ENCODE measurements at regions not wholly inside any gene's neighbourhood (a gene's known extent, or its start where the extent isn't known, plus 50 kb on each side); places are given as distances from the start of the nearest gene placed in this dataset.

DNA sequence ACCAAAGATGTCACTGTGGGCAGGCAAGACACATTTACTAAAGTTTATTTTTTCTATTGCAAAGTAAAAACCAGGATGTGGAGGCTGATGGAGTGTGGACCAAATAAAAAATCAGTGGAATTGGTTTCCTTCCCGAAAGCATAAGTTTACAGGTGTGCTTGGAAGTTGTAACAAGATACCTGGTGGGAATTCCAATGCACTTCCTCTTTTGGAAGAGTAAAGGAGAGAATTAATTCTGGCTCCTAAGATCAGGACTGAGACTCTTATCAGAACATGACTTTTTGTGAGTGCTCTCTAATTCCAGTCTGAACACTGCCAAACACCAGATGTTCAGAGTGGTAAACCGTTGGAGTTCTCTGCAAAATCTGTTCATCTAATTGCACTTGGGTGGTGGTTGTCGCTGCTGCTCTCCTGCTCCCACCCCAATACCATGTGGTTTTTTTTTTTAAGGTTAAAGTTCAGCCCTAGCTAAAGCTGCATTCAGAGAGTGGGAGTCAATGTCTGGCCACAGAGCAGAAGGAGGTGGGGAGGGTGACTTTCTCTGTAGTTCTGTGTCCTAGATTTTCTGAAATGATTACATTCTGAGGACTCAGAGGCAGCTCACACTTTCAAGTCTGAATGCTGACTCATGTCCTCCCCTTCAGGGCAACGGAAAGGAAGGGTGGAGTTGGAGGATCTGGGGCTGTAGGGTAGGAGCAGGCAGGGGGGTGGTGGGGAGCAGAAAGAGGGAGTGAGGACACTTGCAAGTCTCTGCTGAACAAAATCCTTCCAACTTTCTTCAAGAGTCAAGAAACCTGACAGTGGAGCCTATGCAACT is 275.8 kb upstream of the PRDM1 start:
- Histone ChIP-seq H3K4me3 (ENCODE audit: low read depth, low read length) (no peak overlapping the region), H3K36me3 (ENCODE audit: control insufficient read depth, insufficient read depth, low read length) (no peaks in the 10 kb centered on the region), H3K27me3 (ENCODE audit: control insufficient read depth, insufficient read depth, low read length) (no peaks in the 10 kb centered on the region), H3K4me1 (ENCODE audit: control insufficient read depth, insufficient read depth, low read length) (peaks cover 12% of the 10 kb centered on the region), H3K9ac (ENCODE audit: low read length) (no peak overlapping the region), H3K9me3 (ENCODE audit: control insufficient read depth, insufficient read depth, low read depth, low read length) (no peaks in the 10 kb centered on the region), H3K27ac (ENCODE audit: low read depth, low read length) (no peak overlapping the region)

DNA sequence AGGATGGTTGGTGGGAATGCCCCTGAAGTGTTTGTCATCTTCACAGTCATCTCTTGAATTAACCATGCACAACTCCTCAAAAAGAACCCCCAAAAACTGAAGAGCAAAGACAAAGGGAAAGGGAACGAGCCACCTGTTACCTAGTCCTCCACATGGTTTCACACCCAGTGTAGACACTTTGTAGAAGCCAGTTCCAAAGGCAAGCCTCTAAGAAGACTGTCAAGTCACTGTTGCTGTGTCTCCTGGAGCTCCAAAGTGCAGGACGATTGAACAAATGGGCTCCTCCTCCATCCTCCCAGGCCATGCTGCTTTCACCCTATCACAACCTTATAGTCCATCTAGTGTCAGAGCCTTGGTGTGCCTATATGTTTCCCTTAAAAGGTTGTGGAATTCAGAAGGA is 277.6 kb upstream of the PRDM1 start:
- no peak overlapping the region for H3K4me3 ChIP-seq (ENCODE audit: low read depth, low read length)
- no peaks in the 10 kb centered on the region for H3K9me3 ChIP-seq (ENCODE audit: control insufficient read depth, insufficient read depth, low read depth, low read length)
- H3K36me3 ChIP-seq (ENCODE audit: control insufficient read depth, insufficient read depth, low read length), result no peaks in the 10 kb centered on the region
- H3K9ac ChIP-seq (ENCODE audit: low read length), result no peak overlapping the region
- H3K27ac ChIP-seq (ENCODE audit: low read depth, low read length), result no peak overlapping the region
- peaks cover 12% of the 10 kb centered on the region for H3K4me1 ChIP-seq (ENCODE audit: control insufficient read depth, insufficient read depth, low read length)
- H3K27me3 ChIP-seq (ENCODE audit: control insufficient read depth, insufficient read depth, low read length), result no peaks in the 10 kb centered on the region

DNA sequence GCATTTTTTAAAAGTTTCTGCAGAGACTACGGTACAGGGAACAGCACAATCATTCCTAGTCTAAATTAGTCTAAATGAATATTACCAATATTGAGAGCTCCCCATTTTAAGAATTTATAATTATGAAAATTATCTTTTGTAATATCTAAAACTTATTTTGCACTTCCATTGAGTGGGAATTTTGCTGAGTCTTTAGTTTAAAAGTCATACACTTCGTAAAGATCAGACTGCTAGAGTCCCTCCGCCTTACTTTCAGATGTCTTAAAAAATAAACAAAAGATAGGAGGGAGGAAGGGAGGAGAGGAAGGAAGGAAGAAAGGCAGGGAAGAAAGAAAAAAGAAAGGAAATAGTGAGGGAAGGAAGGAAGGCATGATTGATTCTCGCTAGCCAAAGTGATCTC is 278.2 kb upstream of the PRDM1 start:
- Histone ChIP-seq H3K4me1 (ENCODE audit: control insufficient read depth, insufficient read depth, low read length) (peaks cover 12% of the 10 kb centered on the region), H3K9ac (ENCODE audit: low read length) (no peak overlapping the region), H3K27me3 (ENCODE audit: control insufficient read depth, insufficient read depth, low read length) (no peaks in the 10 kb centered on the region), H3K36me3 (ENCODE audit: control insufficient read depth, insufficient read depth, low read length) (no peaks in the 10 kb centered on the region), H3K4me3 (ENCODE audit: low read depth, low read length) (no peak overlapping the region), H3K9me3 (ENCODE audit: control insufficient read depth, insufficient read depth, low read depth, low read length) (no peaks in the 10 kb centered on the region), H3K27ac (ENCODE audit: low read depth, low read length) (no peak overlapping the region)

DNA sequence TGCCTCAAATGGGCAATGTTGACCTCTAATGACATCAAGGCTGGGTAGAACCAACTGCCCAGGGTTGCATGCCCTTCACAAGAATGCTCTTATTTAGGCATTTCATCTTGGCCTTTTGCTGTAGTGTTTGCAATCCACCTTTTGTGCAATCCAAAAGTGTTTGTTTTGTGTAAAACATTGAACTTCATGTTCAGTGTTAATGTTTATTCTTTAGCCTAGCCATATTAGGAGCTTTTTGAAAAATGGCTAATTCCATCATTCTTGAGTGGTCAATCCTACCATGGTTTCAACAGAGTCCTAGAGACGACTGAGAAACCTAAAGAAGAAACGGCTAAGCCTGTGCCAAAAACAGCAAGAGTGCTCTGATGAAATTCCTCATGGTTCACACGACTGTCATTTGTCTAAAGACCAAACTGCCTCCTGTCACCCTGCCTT is 279.6 kb upstream of the PRDM1 start:
- no peaks in the 10 kb centered on the region for H3K36me3 ChIP-seq (ENCODE audit: control insufficient read depth, insufficient read depth, low read length)
- no peak overlapping the region for H3K4me3 ChIP-seq (ENCODE audit: low read depth, low read length)
- no peaks in the 10 kb centered on the region for H3K27me3 ChIP-seq (ENCODE audit: control insufficient read depth, insufficient read depth, low read length)
- H3K4me1 ChIP-seq (ENCODE audit: control insufficient read depth, insufficient read depth, low read length), result peaks cover 12% of the 10 kb centered on the region
- H3K27ac ChIP-seq (ENCODE audit: low read depth, low read length), result no peak overlapping the region
- no peak overlapping the region for H3K9ac ChIP-seq (ENCODE audit: low read length)
- H3K9me3 ChIP-seq (ENCODE audit: control insufficient read depth, insufficient read depth, low read depth, low read length), result no peaks in the 10 kb centered on the region

DNA sequence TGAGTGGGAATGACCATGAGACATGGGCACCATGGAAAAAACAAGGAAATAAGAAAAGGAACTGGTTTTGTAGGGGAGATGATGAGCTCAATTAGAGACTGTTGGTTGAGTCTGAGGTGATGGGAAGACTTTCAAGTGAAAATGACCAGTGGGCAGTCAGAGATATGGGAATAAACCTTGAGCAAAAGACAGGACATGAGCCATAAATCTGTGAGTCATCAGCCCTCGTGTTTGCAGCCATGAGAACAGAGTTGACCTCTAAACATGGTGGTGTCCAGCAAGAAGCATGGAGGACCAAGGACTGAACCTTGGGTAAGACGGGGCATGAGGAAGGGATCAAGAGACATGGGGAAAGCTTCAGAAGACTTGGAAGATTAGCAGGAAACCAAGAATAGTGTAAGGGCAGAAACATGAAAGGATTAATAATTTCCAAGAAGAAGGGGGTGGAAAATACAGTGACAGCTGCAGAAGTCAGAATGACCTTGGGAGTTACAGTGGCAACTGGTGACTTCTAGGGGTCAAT is 280.6 kb upstream of the PRDM1 start:
- Histone ChIP-seq H3K27ac (ENCODE audit: low read depth, low read length) (no peak overlapping the region), H3K27me3 (ENCODE audit: control insufficient read depth, insufficient read depth, low read length) (no peaks in the 10 kb centered on the region), H3K4me1 (ENCODE audit: control insufficient read depth, insufficient read depth, low read length) (peaks cover 8% of the 10 kb centered on the region), H3K4me3 (ENCODE audit: low read depth, low read length) (no peak overlapping the region), H3K9me3 (ENCODE audit: control insufficient read depth, insufficient read depth, low read depth, low read length) (no peaks in the 10 kb centered on the region), H3K9ac (ENCODE audit: low read length) (no peak overlapping the region), H3K36me3 (ENCODE audit: control insufficient read depth, insufficient read depth, low read length) (no peaks in the 10 kb centered on the region)

DNA sequence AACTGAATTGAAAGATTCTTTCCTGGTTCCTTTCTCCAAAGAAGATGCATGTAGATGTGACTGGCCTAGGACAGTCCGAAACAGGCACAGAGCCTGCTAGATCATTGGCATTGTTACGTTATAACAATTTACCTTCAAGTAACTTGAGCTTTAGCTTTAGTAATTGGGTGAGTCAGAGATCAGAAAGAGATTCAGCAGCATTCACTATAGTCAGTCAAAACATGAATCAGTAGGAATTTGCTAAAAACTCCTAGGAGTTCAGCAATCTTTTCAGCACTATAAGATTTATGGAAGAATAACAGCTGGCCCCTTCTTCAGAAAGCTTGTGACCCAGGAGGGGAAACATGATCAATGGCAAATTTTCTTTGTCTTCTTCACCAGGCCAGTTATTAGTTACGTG is 281.7 kb upstream of the PRDM1 start:
- Histone ChIP-seq H3K27me3 (ENCODE audit: control insufficient read depth, insufficient read depth, low read length) (no peaks in the 10 kb centered on the region), H3K27ac (ENCODE audit: low read depth, low read length) (no peak overlapping the region), H3K9ac (ENCODE audit: low read length) (no peak overlapping the region), H3K4me1 (ENCODE audit: control insufficient read depth, insufficient read depth, low read length) (no peaks in the 10 kb centered on the region), H3K4me3 (ENCODE audit: low read depth, low read length) (no peak overlapping the region), H3K9me3 (ENCODE audit: control insufficient read depth, insufficient read depth, low read depth, low read length) (no peaks in the 10 kb centered on the region), H3K36me3 (ENCODE audit: control insufficient read depth, insufficient read depth, low read length) (no peaks in the 10 kb centered on the region)

DNA sequence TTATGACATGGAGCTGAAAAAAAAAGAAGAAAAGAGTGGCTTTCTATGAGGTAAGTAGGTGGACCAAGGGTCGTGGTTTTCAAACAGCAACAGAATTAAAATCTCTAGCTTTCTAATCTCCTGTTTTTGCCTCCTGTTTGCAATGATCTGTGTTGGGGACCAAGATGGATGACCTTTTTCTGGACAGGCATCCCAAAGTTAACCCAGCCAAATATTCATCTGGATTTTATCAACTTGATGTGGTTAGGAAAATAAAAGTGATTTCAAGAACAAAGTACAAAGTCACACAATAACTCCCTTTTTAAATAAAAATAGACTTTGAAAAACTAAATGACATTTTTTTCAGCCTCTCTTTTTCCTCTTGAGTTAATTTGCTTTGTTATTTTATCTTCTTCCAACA is 282.1 kb upstream of the PRDM1 start:
- Histone ChIP-seq H3K9me3 (ENCODE audit: control insufficient read depth, insufficient read depth, low read depth, low read length) (no peaks in the 10 kb centered on the region), H3K4me3 (ENCODE audit: low read depth, low read length) (no peak overlapping the region), H3K4me1 (ENCODE audit: control insufficient read depth, insufficient read depth, low read length) (no peaks in the 10 kb centered on the region), H3K27me3 (ENCODE audit: control insufficient read depth, insufficient read depth, low read length) (no peaks in the 10 kb centered on the region), H3K9ac (ENCODE audit: low read length) (no peak overlapping the region), H3K36me3 (ENCODE audit: control insufficient read depth, insufficient read depth, low read length) (no peaks in the 10 kb centered on the region), H3K27ac (ENCODE audit: low read depth, low read length) (no peak overlapping the region)

DNA sequence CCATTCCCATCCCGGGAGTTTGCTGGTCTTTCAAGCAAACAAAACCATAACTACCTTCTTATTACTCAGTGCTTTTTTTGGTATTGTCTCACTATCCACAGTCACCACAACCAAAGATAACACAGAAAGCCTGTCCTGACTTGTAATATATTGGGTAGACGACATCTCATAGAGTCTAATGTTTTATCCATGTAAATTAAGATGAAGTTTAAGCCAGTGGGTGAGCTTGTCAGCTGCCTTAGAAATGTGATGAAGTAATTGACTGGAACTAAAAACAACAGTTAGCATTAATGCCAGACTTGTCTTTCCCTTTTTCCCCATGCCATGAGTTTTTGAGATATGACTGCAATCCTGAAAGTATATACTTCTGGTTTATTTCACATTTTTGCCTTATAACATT is 282.7 kb upstream of the PRDM1 start:
- H3K9ac ChIP-seq (ENCODE audit: low read length), result no peak overlapping the region
- no peak overlapping the region for H3K27ac ChIP-seq (ENCODE audit: low read depth, low read length)
- no peaks in the 10 kb centered on the region for H3K9me3 ChIP-seq (ENCODE audit: control insufficient read depth, insufficient read depth, low read depth, low read length)
- H3K36me3 ChIP-seq (ENCODE audit: control insufficient read depth, insufficient read depth, low read length), result no peaks in the 10 kb centered on the region
- no peaks in the 10 kb centered on the region for H3K27me3 ChIP-seq (ENCODE audit: control insufficient read depth, insufficient read depth, low read length)
- no peak overlapping the region for H3K4me3 ChIP-seq (ENCODE audit: low read depth, low read length)
- H3K4me1 ChIP-seq (ENCODE audit: control insufficient read depth, insufficient read depth, low read length), result no peaks in the 10 kb centered on the region

DNA sequence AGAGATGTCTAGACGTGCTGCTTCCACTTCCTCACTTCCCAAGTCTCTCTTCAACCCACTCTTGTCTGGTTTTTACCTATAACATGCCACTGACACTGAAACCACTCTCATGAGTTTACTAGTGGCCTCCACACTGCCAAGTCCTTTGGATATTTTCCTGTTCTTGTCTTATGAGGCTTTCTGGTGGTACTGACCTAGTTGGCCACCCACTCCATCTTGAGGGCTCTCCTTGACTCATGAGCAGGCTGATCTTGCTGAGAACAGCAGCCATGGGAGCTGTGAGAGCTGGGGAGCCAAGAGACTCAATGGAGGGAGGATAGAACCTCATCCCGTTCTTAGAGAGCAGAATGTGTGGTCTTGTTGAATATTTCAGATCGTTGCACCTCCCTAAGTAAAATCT is 283.4 kb upstream of the PRDM1 start:
- Histone ChIP-seq H3K27me3 (ENCODE audit: control insufficient read depth, insufficient read depth, low read length) (no peaks in the 10 kb centered on the region), H3K36me3 (ENCODE audit: control insufficient read depth, insufficient read depth, low read length) (no peaks in the 10 kb centered on the region), H3K4me3 (ENCODE audit: low read depth, low read length) (no peak overlapping the region), H3K9ac (ENCODE audit: low read length) (no peak overlapping the region), H3K4me1 (ENCODE audit: control insufficient read depth, insufficient read depth, low read length) (no peaks in the 10 kb centered on the region), H3K27ac (ENCODE audit: low read depth, low read length) (no peak overlapping the region), H3K9me3 (ENCODE audit: control insufficient read depth, insufficient read depth, low read depth, low read length) (no peaks in the 10 kb centered on the region)

DNA sequence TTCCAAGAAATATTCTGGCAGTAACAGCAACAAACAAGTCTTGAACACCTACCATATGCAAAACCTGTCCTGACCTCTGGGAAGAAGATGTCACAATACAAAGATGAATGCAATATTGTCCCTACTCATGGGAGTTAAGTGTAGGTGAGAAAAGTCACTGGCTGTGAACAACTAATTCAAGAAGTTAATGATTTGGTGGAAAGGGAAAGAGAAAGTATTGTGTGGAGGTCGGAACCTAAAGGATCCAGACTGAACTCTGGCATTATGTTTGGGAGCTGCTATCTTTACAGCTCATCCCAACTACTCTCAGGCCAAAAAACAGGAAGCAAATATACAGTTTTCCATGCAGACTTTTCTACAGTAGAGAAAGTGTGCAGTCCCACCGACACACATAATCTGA is 285.3 kb upstream of the PRDM1 start:
- H3K9ac ChIP-seq (ENCODE audit: low read length), result no peak overlapping the region
- H3K27me3 ChIP-seq (ENCODE audit: control insufficient read depth, insufficient read depth, low read length), result no peaks in the 10 kb centered on the region
- no peaks in the 10 kb centered on the region for H3K4me1 ChIP-seq (ENCODE audit: control insufficient read depth, insufficient read depth, low read length)
- no peak overlapping the region for H3K4me3 ChIP-seq (ENCODE audit: low read depth, low read length)
- no peaks in the 10 kb centered on the region for H3K9me3 ChIP-seq (ENCODE audit: control insufficient read depth, insufficient read depth, low read depth, low read length)
- no peak overlapping the region for H3K27ac ChIP-seq (ENCODE audit: low read depth, low read length)
- H3K36me3 ChIP-seq (ENCODE audit: control insufficient read depth, insufficient read depth, low read length), result no peaks in the 10 kb centered on the region

DNA sequence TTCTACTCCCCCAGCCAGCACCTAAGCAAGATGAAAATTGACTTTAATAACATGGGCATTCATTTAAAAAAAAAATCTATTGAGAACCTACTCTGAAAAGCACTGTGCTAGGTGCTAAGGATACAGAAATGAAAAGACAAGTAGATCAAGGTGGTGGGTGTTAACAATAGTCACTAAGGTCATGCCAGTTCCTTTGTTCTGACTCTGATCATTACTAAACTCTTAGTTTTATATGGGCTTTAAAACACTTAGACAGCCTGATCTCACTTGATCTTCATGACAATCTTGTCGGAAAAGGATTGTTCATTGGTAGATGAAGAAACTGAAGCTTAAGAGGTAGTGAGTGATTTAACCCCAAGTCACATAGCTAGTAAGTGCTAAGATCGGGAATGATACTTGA is 285.7 kb upstream of the PRDM1 start:
- Histone ChIP-seq H3K36me3 (ENCODE audit: control insufficient read depth, insufficient read depth, low read length) (no peaks in the 10 kb centered on the region), H3K9me3 (ENCODE audit: control insufficient read depth, insufficient read depth, low read depth, low read length) (no peaks in the 10 kb centered on the region), H3K4me3 (ENCODE audit: low read depth, low read length) (no peak overlapping the region), H3K4me1 (ENCODE audit: control insufficient read depth, insufficient read depth, low read length) (no peaks in the 10 kb centered on the region), H3K27me3 (ENCODE audit: control insufficient read depth, insufficient read depth, low read length) (no peaks in the 10 kb centered on the region), H3K27ac (ENCODE audit: low read depth, low read length) (no peak overlapping the region), H3K9ac (ENCODE audit: low read length) (no peak overlapping the region)

All from HUES6 (cell line).